ENCODE measurements at regions not wholly inside any gene's neighbourhood (a gene's known extent, or its start where the extent isn't known, plus 50 kb on each side); places are given as distances from the start of the nearest gene placed in this dataset.

DNA sequence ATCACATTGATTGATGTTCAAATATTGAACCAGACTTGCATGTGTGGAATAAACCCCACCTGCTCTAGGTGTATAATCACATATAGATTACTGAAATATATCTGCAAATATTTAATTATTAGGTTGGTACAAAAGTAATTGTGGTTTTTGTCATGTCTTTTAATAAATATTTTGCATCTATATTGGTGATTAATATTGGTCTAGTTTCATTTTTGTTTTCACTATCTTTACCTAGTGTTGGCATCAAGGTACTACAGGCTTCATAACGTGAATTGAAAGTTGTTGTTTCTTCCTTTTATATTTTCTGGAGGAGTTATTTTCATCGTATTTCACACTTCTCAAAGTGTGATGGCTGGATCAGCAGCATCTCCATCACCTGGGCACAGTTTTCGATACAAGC is 740.0 kb upstream of the TMEM132C start:
- TF ChIP-seq JUND (IDR thresholded peaks at IDR 0.05; ENCODE audit: low read depth, low read length) = no peak
- TF ChIP-seq, protein P1, sequence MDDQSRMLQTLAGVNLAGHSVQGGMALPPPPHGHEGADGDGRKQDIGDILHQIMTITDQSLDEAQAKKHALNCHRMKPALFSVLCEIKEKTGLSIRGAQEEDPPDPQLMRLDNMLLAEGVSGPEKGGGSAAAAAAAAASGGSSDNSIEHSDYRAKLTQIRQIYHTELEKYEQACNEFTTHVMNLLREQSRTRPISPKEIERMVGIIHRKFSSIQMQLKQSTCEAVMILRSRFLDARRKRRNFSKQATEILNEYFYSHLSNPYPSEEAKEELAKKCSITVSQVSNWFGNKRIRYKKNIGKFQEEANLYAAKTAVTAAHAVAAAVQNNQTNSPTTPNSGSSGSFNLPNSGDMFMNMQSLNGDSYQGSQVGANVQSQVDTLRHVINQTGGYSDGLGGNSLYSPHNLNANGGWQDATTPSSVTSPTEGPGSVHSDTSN (IDR thresholded peaks at IDR 0.05; ENCODE audit: insufficient replicate concordance, low read depth, low read length) = no peak
- TF ChIP-seq, protein P2, sequence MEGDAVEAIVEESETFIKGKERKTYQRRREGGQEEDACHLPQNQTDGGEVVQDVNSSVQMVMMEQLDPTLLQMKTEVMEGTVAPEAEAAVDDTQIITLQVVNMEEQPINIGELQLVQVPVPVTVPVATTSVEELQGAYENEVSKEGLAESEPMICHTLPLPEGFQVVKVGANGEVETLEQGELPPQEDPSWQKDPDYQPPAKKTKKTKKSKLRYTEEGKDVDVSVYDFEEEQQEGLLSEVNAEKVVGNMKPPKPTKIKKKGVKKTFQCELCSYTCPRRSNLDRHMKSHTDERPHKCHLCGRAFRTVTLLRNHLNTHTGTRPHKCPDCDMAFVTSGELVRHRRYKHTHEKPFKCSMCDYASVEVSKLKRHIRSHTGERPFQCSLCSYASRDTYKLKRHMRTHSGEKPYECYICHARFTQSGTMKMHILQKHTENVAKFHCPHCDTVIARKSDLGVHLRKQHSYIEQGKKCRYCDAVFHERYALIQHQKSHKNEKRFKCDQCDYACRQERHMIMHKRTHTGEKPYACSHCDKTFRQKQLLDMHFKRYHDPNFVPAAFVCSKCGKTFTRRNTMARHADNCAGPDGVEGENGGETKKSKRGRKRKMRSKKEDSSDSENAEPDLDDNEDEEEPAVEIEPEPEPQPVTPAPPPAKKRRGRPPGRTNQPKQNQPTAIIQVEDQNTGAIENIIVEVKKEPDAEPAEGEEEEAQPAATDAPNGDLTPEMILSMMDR (IDR thresholded peaks at IDR 0.05 in 2 of 3, conservative IDR thresholded peaks at IDR 0.05 in 1 of 3; ENCODE audit: control insufficient read depth in 2 of 3, extremely low read depth in 1 of 3, insufficient read depth in 1 of 3, low read depth in 3 of 3, low read length in 3 of 3) = no peak
- TF ChIP-seq, protein P3, sequence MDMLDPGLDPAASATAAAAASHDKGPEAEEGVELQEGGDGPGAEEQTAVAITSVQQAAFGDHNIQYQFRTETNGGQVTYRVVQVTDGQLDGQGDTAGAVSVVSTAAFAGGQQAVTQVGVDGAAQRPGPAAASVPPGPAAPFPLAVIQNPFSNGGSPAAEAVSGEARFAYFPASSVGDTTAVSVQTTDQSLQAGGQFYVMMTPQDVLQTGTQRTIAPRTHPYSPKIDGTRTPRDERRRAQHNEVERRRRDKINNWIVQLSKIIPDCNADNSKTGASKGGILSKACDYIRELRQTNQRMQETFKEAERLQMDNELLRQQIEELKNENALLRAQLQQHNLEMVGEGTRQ (IDR thresholded peaks at IDR 0.05; ENCODE audit: borderline replicate concordance, low read depth, low read length) = no peak
